ENCODE measurements at regions not wholly inside any gene's neighbourhood (a gene's known extent, or its start where the extent isn't known, plus 50 kb on each side); places are given as distances from the start of the nearest gene placed in this dataset.

- TF ChIP-seq, protein P1, sequence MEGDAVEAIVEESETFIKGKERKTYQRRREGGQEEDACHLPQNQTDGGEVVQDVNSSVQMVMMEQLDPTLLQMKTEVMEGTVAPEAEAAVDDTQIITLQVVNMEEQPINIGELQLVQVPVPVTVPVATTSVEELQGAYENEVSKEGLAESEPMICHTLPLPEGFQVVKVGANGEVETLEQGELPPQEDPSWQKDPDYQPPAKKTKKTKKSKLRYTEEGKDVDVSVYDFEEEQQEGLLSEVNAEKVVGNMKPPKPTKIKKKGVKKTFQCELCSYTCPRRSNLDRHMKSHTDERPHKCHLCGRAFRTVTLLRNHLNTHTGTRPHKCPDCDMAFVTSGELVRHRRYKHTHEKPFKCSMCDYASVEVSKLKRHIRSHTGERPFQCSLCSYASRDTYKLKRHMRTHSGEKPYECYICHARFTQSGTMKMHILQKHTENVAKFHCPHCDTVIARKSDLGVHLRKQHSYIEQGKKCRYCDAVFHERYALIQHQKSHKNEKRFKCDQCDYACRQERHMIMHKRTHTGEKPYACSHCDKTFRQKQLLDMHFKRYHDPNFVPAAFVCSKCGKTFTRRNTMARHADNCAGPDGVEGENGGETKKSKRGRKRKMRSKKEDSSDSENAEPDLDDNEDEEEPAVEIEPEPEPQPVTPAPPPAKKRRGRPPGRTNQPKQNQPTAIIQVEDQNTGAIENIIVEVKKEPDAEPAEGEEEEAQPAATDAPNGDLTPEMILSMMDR (tag by site-specific recombination; IDR thresholded peaks at IDR 0.05) = no peak
- no peak for TF ChIP-seq HOXA7 (CRISPR knock-in tag; IDR thresholded peaks at IDR 0.05; ENCODE audit: borderline replicate concordance)
- TF ChIP-seq TCF7L2 (IDR thresholded peaks at IDR 0.05; ENCODE audit: borderline replicate concordance, low read depth, low read length) = no peak
- TF ChIP-seq ZXDB (tag by site-specific recombination; IDR thresholded peaks at IDR 0.05) = no peak
- no peak for TF ChIP-seq ZNF223 (tag by site-specific recombination; IDR thresholded peaks at IDR 0.05)
- TF ChIP-seq SP3 (tag by site-specific recombination; IDR thresholded peaks at IDR 0.05) = no peak
- no peak for TF ChIP-seq ZNF530 (tag by site-specific recombination; IDR thresholded peaks at IDR 0.05; ENCODE audit: low read depth)
- TF ChIP-seq, protein P2, sequence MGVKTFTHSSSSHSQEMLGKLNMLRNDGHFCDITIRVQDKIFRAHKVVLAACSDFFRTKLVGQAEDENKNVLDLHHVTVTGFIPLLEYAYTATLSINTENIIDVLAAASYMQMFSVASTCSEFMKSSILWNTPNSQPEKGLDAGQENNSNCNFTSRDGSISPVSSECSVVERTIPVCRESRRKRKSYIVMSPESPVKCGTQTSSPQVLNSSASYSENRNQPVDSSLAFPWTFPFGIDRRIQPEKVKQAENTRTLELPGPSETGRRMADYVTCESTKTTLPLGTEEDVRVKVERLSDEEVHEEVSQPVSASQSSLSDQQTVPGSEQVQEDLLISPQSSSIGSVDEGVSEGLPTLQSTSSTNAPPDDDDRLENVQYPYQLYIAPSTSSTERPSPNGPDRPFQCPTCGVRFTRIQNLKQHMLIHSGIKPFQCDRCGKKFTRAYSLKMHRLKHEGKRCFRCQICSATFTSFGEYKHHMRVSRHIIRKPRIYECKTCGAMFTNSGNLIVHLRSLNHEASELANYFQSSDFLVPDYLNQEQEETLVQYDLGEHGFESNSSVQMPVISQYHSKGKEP (tag by site-specific recombination; IDR thresholded peaks at IDR 0.05) = no peak
- TF ChIP-seq ELK4 (IDR thresholded peaks at IDR 0.05; ENCODE audit: borderline replicate concordance, low read depth, low read length) = no peak
- no peak for TF ChIP-seq ZNF18 (tag by site-specific recombination; IDR thresholded peaks at IDR 0.05)
Observed at GRCh38 chr7:67445728-67446127, 449.1 kb downstream of the TYW1 start.

All from HEK293 (cell line).